GM23248 (cell line): ENCODE measurements at regions not wholly inside any gene's neighbourhood (a gene's known extent, or its start where the extent isn't known, plus 50 kb on each side); places are given as distances from the start of the nearest gene placed in this dataset.

Experiments used
- DNase-seq: peaks from one replicate; pipeline ENCODE4 v3.0.0-alpha.2; 2015
- H2AFZ ChIP-seq: fragments of 200-600 bp; sonication (generic); 2 replicates; pipeline ENCODE4 v1.6.1; 2016; ENCODE audit warnings: antibody characterized with exemption
- H3F3A ChIP-seq: fragments of 200-600 bp; sonication (generic); 2 replicates; pipeline ENCODE4 v1.6.1; 2016; ENCODE audit warnings: mild to moderate bottlenecking, antibody characterized with exemption, mixed run types; ENCODE audit not compliant: insufficient read depth
- H3K27ac ChIP-seq: fragments of 200-600 bp; sonication (generic); 2 replicates; pipeline ENCODE4 v1.5.1; 2016; ENCODE audit warnings: mild to moderate bottlenecking
- H3K27me3 ChIP-seq: fragments of 200-600 bp; sonication (generic); replicated peaks from 2 replicates; pipeline ENCODE4 v1.6.1; 2016; ENCODE audit warnings: mild to moderate bottlenecking; ENCODE audit not compliant: insufficient read depth
- H3K36me3 ChIP-seq: fragments of 200-600 bp; sonication (generic); 2 replicates; pipeline ENCODE4 v1.6.1; 2016; ENCODE audit warnings: low read depth, mild to moderate bottlenecking
- H3K4me1 ChIP-seq: fragments of 200-600 bp; sonication (generic); 2 replicates; pipeline ENCODE4 v1.6.1; 2016; ENCODE audit warnings: mild to moderate bottlenecking; ENCODE audit not compliant: insufficient read depth
- H3K4me2 ChIP-seq: fragments of 200-600 bp; sonication (generic); one replicate; pipeline ENCODE4 v1.6.1; 2016; ENCODE audit warnings: mild to moderate bottlenecking; ENCODE audit not compliant: unreplicated experiment
- H3K4me3 ChIP-seq: fragments of 200-600 bp; sonication (generic); 2 replicates; pipeline ENCODE4 v1.5.1; 2016; ENCODE audit warnings: mild to moderate bottlenecking
- H3K79me2 ChIP-seq: fragments of 200-600 bp; sonication (generic); 2 replicates; pipeline ENCODE4 v1.6.1; 2016; ENCODE audit warnings: mild to moderate bottlenecking; ENCODE audit not compliant: insufficient read depth
- H3K9ac ChIP-seq: fragments of 200-600 bp; sonication (generic); 2 replicates; pipeline ENCODE4 v1.6.1; 2016; ENCODE audit warnings: mild to moderate bottlenecking
- H3K9me2 ChIP-seq: fragments of 200-600 bp; sonication (generic); 2 replicates; pipeline ENCODE4 v1.6.1; 2016; ENCODE audit warnings: mixed run types, mild to moderate bottlenecking, moderate library complexity; ENCODE audit not compliant: insufficient read depth
- H3K9me3 ChIP-seq: fragments of 200-600 bp; sonication (generic); one replicate; pipeline ENCODE4 v1.6.1; 2017; ENCODE audit warnings: low read depth
- H4K20me1 ChIP-seq: fragments of 200-600 bp; sonication (generic); 2 replicates; pipeline ENCODE4 v1.6.0; 2016; ENCODE audit not compliant: insufficient read depth
- EZH2 ChIP-seq: fragments of 200-600 bp; sonication (generic); IDR thresholded peaks from 2 replicates; pipeline ENCODE4 v1.6.1; 2018; ENCODE audit warnings: antibody characterized with exemption, mild to moderate bottlenecking; ENCODE audit not compliant: insufficient read depth, poor library complexity, severe bottlenecking
- EZH2phosphoT487 ChIP-seq: fragments of 200-600 bp; sonication (generic); IDR thresholded peaks from 2 replicates; pipeline ENCODE4 v1.6.1; 2018; ENCODE audit warnings: antibody characterized with exemption, moderate library complexity, mild to moderate bottlenecking, low read depth; ENCODE audit not compliant: insufficient read depth
- WGBS, 2 experiments: methylation state at CpG; one replicate each; pipeline ENCODE4 v1.1.6; 2015 to 2017; ENCODE audit warnings: low lambda C conversion rate in 2 of 2, low coverage in 1 of 2; ENCODE audit errors: missing lambda C conversion rate in 2 of 2; 5-methylcytosine and 5-hydroxymethylcytosine counted together
- in situ Hi-C: fragments of 300-500 bp; cut with MboI; formaldehyde crosslinking; loops from 2 replicates; pipeline ENCODE4 v1.15.0; 2020

GRCh38 chr18:27270508-27270907 lies 85.4 kb upstream of the CHST9 start:
- Histone ChIP-seq H2AFZ (no peak overlapping the region), H3K27ac (no peak overlapping the region), H3K9me2 (no peaks in the 10 kb centered on the region), H3K79me2 (no peaks in the 10 kb centered on the region), H3K9me3 (no peaks in the 10 kb centered on the region), H3K4me2 (no peak overlapping the region), H3F3A (no peaks in the 10 kb centered on the region), H4K20me1 (no peaks in the 10 kb centered on the region), H3K36me3 (no peaks in the 10 kb centered on the region), H3K27me3 (no peaks in the 10 kb centered on the region), H3K9ac (no peak overlapping the region), H3K4me3 (no peak overlapping the region), H3K4me1 (no peaks in the 10 kb centered on the region)
- 20 to 24% methylated on average over 2 of the region's 2 CpGs for WGBS, 2 experiments
- in situ Hi-C loops, result no loop called here
- TF ChIP-seq EZH2phosphoT487 (no peak), EZH2 (no peak)
- no peak for DNase-seq

GRCh38 chr18:27263369-27263768 lies 78.3 kb upstream of the CHST9 start:
- no peaks in the 10 kb centered on the region for H4K20me1 ChIP-seq
- H3K9me3 ChIP-seq, result peaks cover 4% of the 10 kb centered on the region
- H3K4me1 ChIP-seq, result no peaks in the 10 kb centered on the region
- H3K4me3 ChIP-seq, result no peak overlapping the region
- in situ Hi-C loops, result no loop called here
- H3K9me2 ChIP-seq, result no peaks in the 10 kb centered on the region
- no peak overlapping the region for H3K9ac ChIP-seq
- no peaks in the 10 kb centered on the region for H3K36me3 ChIP-seq
- no peak overlapping the region for H3K4me2 ChIP-seq
- no peaks in the 10 kb centered on the region for H3K27me3 ChIP-seq
- no peaks in the 10 kb centered on the region for H3K79me2 ChIP-seq
- TF ChIP-seq EZH2, result no peak
- no peak for TF ChIP-seq EZH2phosphoT487
- no peaks in the 10 kb centered on the region for H3F3A ChIP-seq
- H2AFZ ChIP-seq, result no peak overlapping the region
- WGBS, 2 experiments, result 0% methylated on average over 1 of the region's 1 CpG
- no peak for DNase-seq
- H3K27ac ChIP-seq, result no peak overlapping the region

GRCh38 chr18:27261769-27262549 lies 76.9 kb upstream of the CHST9 start:
- Histone ChIP-seq H3K79me2 (no peaks in the 10 kb centered on the region), H3K27me3 (no peaks in the 10 kb centered on the region), H2AFZ (no peak overlapping the region), H3K4me3 (no peak overlapping the region), H3K9ac (no peak overlapping the region), H3K36me3 (no peaks in the 10 kb centered on the region), H3K9me2 (no peaks in the 10 kb centered on the region), H3K27ac (no peak overlapping the region), H3F3A (no peaks in the 10 kb centered on the region), H3K4me1 (no peaks in the 10 kb centered on the region), H4K20me1 (no peaks in the 10 kb centered on the region), H3K4me2 (no peak overlapping the region), H3K9me3 (peaks cover 4% of the 10 kb centered on the region)
- DNase-seq, result no peak
- TF ChIP-seq EZH2 (no peak), EZH2phosphoT487 (no peak)
- in situ Hi-C loops, result no loop called here

- no peak for DNase-seq
- H3K79me2 ChIP-seq, result no peaks in the 10 kb centered on the region
- no peak overlapping the region for H3K4me3 ChIP-seq
- no peak overlapping the region for H3K9ac ChIP-seq
- H3K9me2 ChIP-seq, result no peaks in the 10 kb centered on the region
- no peaks in the 10 kb centered on the region for H3K27me3 ChIP-seq
- no peaks in the 10 kb centered on the region for H3K4me1 ChIP-seq
- H3K4me2 ChIP-seq, result no peak overlapping the region
- WGBS, 2 experiments, result 37% methylated on average over 1 of the region's 1 CpG
- TF ChIP-seq EZH2, result no peak
- no peak for TF ChIP-seq EZH2phosphoT487
- H3K36me3 ChIP-seq, result no peaks in the 10 kb centered on the region
- no peak overlapping the region for H2AFZ ChIP-seq
- H3K9me3 ChIP-seq, result no peaks in the 10 kb centered on the region
- no peaks in the 10 kb centered on the region for H4K20me1 ChIP-seq
- H3F3A ChIP-seq, result no peaks in the 10 kb centered on the region
- in situ Hi-C loops, result no loop called here
- H3K27ac ChIP-seq, result no peak overlapping the region
Measured at GRCh38 chr18:27253571-27253970, 68.5 kb upstream of the CHST9 start.

- H3K36me3 ChIP-seq, result no peaks in the 10 kb centered on the region
- H2AFZ ChIP-seq, result no peak overlapping the region
- no peaks in the 10 kb centered on the region for H3K9me2 ChIP-seq
- no peak overlapping the region for H3K27ac ChIP-seq
- 22 to 25% methylated on average over 2 of the region's 2 CpGs for WGBS, 2 experiments
- no peaks in the 10 kb centered on the region for H4K20me1 ChIP-seq
- no peaks in the 10 kb centered on the region for H3K79me2 ChIP-seq
- no peak overlapping the region for H3K4me3 ChIP-seq
- no peaks in the 10 kb centered on the region for H3K9me3 ChIP-seq
- in situ Hi-C loops, result no loop called here
- H3K27me3 ChIP-seq, result no peaks in the 10 kb centered on the region
- no peaks in the 10 kb centered on the region for H3K4me1 ChIP-seq
- no peak for DNase-seq
- no peaks in the 10 kb centered on the region for H3F3A ChIP-seq
- TF ChIP-seq EZH2 (no peak), EZH2phosphoT487 (no peak)
- H3K4me2 ChIP-seq, result no peak overlapping the region
- no peak overlapping the region for H3K9ac ChIP-seq
Measured at GRCh38 chr18:27250471-27250870, 65.4 kb upstream of the CHST9 start.
